GM23338 (cell line): ENCODE measurements at regions not wholly inside any gene's neighbourhood (a gene's known extent, or its start where the extent isn't known, plus 50 kb on each side); places are given as distances from the start of the nearest gene placed in this dataset.

Experiments used
- ATAC-seq: fragments of 200-7000 bp; cut with Tn5 transposase; 3 replicates; pipeline ENCODE4 v1.9.1; 2020
- DNase-seq: peaks from one replicate; pipeline ENCODE4 v3.0.0-alpha.2; 2015; ENCODE audit warnings: low spot score
- H2AFZ ChIP-seq: fragments of 200-600 bp; sonication (generic); 2 replicates; pipeline ENCODE4 v1.8.0; 2016; ENCODE audit warnings: antibody characterized with exemption, mild to moderate bottlenecking, moderate library complexity
- H3F3A ChIP-seq: fragments of 200-600 bp; sonication (generic); replicated peaks from 2 replicates; pipeline ENCODE4 v1.8.0; 2017; ENCODE audit warnings: antibody characterized with exemption, mixed run types, low read depth
- H3K27ac ChIP-seq: fragments of 200-600 bp; sonication (generic); 2 replicates; pipeline ENCODE4 v1.6.1; 2016; ENCODE audit warnings: low read depth
- H3K27me3 ChIP-seq: fragments of 200-600 bp; sonication (generic); 2 replicates; pipeline ENCODE4 v1.8.0; 2016; ENCODE audit warnings: mild to moderate bottlenecking, mixed run types, moderate library complexity; ENCODE audit not compliant: insufficient read depth
- H3K36me3 ChIP-seq: fragments of 200-600 bp; sonication (generic); 2 replicates; pipeline ENCODE4 v1.8.0; 2016; ENCODE audit warnings: mild to moderate bottlenecking; ENCODE audit not compliant: insufficient read depth
- H3K4me1 ChIP-seq: fragments of 200-600 bp; sonication (generic); 2 replicates; pipeline ENCODE4 v1.8.0; 2016; ENCODE audit warnings: mild to moderate bottlenecking, moderate library complexity; ENCODE audit not compliant: insufficient read depth
- H3K4me2 ChIP-seq: fragments of 200-600 bp; sonication (generic); 2 replicates; pipeline ENCODE4 v1.7.1; 2017; ENCODE audit warnings: mixed run types
- H3K4me3 ChIP-seq: fragments of 200-600 bp; sonication (generic); 2 replicates; pipeline ENCODE4 v1.6.1; 2016; ENCODE audit warnings: mixed run types
- H3K79me2 ChIP-seq: fragments of 200-600 bp; sonication (generic); replicated peaks from 2 replicates; pipeline ENCODE4 v1.8.0; 2017; ENCODE audit warnings: mild to moderate bottlenecking; ENCODE audit not compliant: insufficient read depth
- H3K9me2 ChIP-seq: fragments of 200-600 bp; sonication (generic); 2 replicates; pipeline ENCODE4 v1.8.0; 2017; ENCODE audit not compliant: insufficient read depth
- H4K20me1 ChIP-seq: fragments of 200-600 bp; sonication (generic); replicated peaks from 2 replicates; pipeline ENCODE4 v1.8.0; 2017; ENCODE audit warnings: mild to moderate bottlenecking; ENCODE audit not compliant: insufficient read depth
- H3K27ac Mint-ChIP-seq: 2 replicates; pipeline ENCODE4 v1.8.0; 2020; ENCODE audit warnings: inconsistent platforms, mild to moderate bottlenecking, moderate library complexity, mixed read lengths
- H3K27me3 Mint-ChIP-seq: 3 replicates; pipeline ENCODE4 v1.8.0; 2022; ENCODE audit warnings: low read depth, mild to moderate bottlenecking, moderate library complexity, mixed read lengths, inconsistent platforms; ENCODE audit not compliant: insufficient read depth, poor library complexity
- H3K36me3 Mint-ChIP-seq: 3 replicates; pipeline ENCODE4 v1.8.0; 2021; ENCODE audit warnings: low read depth, mild to moderate bottlenecking, inconsistent platforms, moderate library complexity, mixed read lengths
- H3K4me1 Mint-ChIP-seq: 3 replicates; pipeline ENCODE4 v1.8.0; 2020; ENCODE audit warnings: mild to moderate bottlenecking, inconsistent platforms, mixed read lengths
- H3K4me3 Mint-ChIP-seq: 3 replicates; pipeline ENCODE4 v1.8.0; 2021; ENCODE audit warnings: moderate library complexity, mild to moderate bottlenecking, inconsistent platforms, mixed read lengths
- H3K9me3 Mint-ChIP-seq: 3 replicates; pipeline ENCODE4 v1.8.0; 2020; ENCODE audit warnings: moderate library complexity, mild to moderate bottlenecking, inconsistent platforms, mixed read lengths
- CREB1 ChIP-seq: fragments of 250-450 bp; sonication (Bioruptor Pico); IDR thresholded peaks from 2 replicates; pipeline ENCODE4 v1.5.0; 2020; ENCODE audit warnings: low read depth, mild to moderate bottlenecking, moderate library complexity
- EZH2 ChIP-seq: fragments of 200-600 bp; sonication (generic); IDR thresholded peaks from one replicate; pipeline ENCODE4 v1.8.0; 2017; ENCODE audit warnings: antibody characterized with exemption, mild to moderate bottlenecking, low read depth; ENCODE audit not compliant: unreplicated experiment
- EZH2phosphoT487 ChIP-seq: fragments of 200-600 bp; sonication (generic); IDR thresholded peaks from one replicate; pipeline ENCODE4 v1.8.1; 2018; ENCODE audit warnings: antibody characterized with exemption; ENCODE audit not compliant: unreplicated experiment
- JUNB ChIP-seq: IDR thresholded peaks from one replicate; pipeline ENCODE4 v1.6.1; 2016; ENCODE audit warnings: antibody characterized with exemption; ENCODE audit not compliant: unreplicated experiment
- NANOG ChIP-seq: IDR thresholded peaks from 2 replicates; pipeline ENCODE4 v1.6.1; 2016; ENCODE audit warnings: antibody characterized with exemption, borderline replicate concordance
- STAT1 ChIP-seq: IDR thresholded peaks from one replicate; pipeline ENCODE4 v1.6.1; 2016; ENCODE audit warnings: antibody characterized with exemption; ENCODE audit not compliant: unreplicated experiment
- TF ChIP-seq, protein P1 (sequence below): IDR thresholded peaks from one replicate; pipeline ENCODE4 v1.6.1; 2018; ENCODE audit warnings: antibody characterized with exemption; ENCODE audit not compliant: unreplicated experiment
- TF ChIP-seq, protein P2 (sequence below): IDR thresholded peaks from 2 replicates; pipeline ENCODE4 v1.6.1; 2016; ENCODE audit warnings: antibody characterized with exemption
- TF ChIP-seq, protein P3 (sequence below), 2 experiments: fragments of 200-600 bp in 1 of 2; sonication (generic) in 1 of 2; conservative IDR thresholded peaks; 2 replicates each; pipeline versions ENCODE4 v1.5.1 to v1.6.1; 2016 to 2017; ENCODE audit warnings: antibody characterized with exemption in 2 of 2, low read depth in 2 of 2, mild to moderate bottlenecking in 2 of 2, moderate library complexity in 1 of 2
- TF ChIP-seq, protein P4 (sequence below): fragments of 250-450 bp; sonication (Bioruptor Pico); IDR thresholded peaks from 2 replicates; pipeline ENCODE4 v1.5.0; 2020; ENCODE audit warnings: mild to moderate bottlenecking, moderate library complexity

DNA sequence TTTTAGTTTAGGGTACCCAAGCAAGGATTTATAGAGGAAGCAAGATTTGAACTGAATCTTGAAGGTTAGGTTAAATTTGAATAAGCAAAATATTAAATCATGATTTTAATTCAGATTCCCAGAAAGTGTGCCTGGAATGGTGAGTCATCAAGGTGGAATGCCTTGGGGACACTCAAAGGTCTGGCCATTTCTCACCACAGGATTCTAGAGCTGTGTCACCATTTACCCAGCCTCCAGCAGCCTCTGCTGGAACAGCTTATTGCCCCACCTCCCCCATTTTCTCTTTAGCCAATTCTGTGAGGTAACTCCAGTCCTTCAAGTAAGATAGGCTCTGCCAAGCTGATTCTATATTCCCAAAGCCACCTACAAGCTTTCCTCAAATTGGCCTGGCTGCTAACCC, 181.4 kb downstream of the SIM1 start:
- H3K27me3 ChIP-seq = no peaks in the 10 kb centered on the region
- H3K27ac Mint-ChIP-seq = no peak overlapping the region
- no peaks in the 10 kb centered on the region for H3K36me3 Mint-ChIP-seq
- TF ChIP-seq JUNB (no peak), EZH2phosphoT487 (no peak), EZH2 (no peak), NANOG (no peak), CREB1 (CRISPR knock-in tag) (no peak), STAT1 (no peak)
- TF ChIP-seq, protein P1, sequence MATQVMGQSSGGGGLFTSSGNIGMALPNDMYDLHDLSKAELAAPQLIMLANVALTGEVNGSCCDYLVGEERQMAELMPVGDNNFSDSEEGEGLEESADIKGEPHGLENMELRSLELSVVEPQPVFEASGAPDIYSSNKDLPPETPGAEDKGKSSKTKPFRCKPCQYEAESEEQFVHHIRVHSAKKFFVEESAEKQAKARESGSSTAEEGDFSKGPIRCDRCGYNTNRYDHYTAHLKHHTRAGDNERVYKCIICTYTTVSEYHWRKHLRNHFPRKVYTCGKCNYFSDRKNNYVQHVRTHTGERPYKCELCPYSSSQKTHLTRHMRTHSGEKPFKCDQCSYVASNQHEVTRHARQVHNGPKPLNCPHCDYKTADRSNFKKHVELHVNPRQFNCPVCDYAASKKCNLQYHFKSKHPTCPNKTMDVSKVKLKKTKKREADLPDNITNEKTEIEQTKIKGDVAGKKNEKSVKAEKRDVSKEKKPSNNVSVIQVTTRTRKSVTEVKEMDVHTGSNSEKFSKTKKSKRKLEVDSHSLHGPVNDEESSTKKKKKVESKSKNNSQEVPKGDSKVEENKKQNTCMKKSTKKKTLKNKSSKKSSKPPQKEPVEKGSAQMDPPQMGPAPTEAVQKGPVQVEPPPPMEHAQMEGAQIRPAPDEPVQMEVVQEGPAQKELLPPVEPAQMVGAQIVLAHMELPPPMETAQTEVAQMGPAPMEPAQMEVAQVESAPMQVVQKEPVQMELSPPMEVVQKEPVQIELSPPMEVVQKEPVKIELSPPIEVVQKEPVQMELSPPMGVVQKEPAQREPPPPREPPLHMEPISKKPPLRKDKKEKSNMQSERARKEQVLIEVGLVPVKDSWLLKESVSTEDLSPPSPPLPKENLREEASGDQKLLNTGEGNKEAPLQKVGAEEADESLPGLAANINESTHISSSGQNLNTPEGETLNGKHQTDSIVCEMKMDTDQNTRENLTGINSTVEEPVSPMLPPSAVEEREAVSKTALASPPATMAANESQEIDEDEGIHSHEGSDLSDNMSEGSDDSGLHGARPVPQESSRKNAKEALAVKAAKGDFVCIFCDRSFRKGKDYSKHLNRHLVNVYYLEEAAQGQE = no peak
- TF ChIP-seq, protein P2, sequence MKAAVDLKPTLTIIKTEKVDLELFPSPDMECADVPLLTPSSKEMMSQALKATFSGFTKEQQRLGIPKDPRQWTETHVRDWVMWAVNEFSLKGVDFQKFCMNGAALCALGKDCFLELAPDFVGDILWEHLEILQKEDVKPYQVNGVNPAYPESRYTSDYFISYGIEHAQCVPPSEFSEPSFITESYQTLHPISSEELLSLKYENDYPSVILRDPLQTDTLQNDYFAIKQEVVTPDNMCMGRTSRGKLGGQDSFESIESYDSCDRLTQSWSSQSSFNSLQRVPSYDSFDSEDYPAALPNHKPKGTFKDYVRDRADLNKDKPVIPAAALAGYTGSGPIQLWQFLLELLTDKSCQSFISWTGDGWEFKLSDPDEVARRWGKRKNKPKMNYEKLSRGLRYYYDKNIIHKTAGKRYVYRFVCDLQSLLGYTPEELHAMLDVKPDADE = no peak
- TF ChIP-seq, protein P3, sequence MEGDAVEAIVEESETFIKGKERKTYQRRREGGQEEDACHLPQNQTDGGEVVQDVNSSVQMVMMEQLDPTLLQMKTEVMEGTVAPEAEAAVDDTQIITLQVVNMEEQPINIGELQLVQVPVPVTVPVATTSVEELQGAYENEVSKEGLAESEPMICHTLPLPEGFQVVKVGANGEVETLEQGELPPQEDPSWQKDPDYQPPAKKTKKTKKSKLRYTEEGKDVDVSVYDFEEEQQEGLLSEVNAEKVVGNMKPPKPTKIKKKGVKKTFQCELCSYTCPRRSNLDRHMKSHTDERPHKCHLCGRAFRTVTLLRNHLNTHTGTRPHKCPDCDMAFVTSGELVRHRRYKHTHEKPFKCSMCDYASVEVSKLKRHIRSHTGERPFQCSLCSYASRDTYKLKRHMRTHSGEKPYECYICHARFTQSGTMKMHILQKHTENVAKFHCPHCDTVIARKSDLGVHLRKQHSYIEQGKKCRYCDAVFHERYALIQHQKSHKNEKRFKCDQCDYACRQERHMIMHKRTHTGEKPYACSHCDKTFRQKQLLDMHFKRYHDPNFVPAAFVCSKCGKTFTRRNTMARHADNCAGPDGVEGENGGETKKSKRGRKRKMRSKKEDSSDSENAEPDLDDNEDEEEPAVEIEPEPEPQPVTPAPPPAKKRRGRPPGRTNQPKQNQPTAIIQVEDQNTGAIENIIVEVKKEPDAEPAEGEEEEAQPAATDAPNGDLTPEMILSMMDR (conservative IDR thresholded peaks at IDR 0.05; ENCODE audit: low read depth in 2 of 2) = no peak
- TF ChIP-seq, protein P4, sequence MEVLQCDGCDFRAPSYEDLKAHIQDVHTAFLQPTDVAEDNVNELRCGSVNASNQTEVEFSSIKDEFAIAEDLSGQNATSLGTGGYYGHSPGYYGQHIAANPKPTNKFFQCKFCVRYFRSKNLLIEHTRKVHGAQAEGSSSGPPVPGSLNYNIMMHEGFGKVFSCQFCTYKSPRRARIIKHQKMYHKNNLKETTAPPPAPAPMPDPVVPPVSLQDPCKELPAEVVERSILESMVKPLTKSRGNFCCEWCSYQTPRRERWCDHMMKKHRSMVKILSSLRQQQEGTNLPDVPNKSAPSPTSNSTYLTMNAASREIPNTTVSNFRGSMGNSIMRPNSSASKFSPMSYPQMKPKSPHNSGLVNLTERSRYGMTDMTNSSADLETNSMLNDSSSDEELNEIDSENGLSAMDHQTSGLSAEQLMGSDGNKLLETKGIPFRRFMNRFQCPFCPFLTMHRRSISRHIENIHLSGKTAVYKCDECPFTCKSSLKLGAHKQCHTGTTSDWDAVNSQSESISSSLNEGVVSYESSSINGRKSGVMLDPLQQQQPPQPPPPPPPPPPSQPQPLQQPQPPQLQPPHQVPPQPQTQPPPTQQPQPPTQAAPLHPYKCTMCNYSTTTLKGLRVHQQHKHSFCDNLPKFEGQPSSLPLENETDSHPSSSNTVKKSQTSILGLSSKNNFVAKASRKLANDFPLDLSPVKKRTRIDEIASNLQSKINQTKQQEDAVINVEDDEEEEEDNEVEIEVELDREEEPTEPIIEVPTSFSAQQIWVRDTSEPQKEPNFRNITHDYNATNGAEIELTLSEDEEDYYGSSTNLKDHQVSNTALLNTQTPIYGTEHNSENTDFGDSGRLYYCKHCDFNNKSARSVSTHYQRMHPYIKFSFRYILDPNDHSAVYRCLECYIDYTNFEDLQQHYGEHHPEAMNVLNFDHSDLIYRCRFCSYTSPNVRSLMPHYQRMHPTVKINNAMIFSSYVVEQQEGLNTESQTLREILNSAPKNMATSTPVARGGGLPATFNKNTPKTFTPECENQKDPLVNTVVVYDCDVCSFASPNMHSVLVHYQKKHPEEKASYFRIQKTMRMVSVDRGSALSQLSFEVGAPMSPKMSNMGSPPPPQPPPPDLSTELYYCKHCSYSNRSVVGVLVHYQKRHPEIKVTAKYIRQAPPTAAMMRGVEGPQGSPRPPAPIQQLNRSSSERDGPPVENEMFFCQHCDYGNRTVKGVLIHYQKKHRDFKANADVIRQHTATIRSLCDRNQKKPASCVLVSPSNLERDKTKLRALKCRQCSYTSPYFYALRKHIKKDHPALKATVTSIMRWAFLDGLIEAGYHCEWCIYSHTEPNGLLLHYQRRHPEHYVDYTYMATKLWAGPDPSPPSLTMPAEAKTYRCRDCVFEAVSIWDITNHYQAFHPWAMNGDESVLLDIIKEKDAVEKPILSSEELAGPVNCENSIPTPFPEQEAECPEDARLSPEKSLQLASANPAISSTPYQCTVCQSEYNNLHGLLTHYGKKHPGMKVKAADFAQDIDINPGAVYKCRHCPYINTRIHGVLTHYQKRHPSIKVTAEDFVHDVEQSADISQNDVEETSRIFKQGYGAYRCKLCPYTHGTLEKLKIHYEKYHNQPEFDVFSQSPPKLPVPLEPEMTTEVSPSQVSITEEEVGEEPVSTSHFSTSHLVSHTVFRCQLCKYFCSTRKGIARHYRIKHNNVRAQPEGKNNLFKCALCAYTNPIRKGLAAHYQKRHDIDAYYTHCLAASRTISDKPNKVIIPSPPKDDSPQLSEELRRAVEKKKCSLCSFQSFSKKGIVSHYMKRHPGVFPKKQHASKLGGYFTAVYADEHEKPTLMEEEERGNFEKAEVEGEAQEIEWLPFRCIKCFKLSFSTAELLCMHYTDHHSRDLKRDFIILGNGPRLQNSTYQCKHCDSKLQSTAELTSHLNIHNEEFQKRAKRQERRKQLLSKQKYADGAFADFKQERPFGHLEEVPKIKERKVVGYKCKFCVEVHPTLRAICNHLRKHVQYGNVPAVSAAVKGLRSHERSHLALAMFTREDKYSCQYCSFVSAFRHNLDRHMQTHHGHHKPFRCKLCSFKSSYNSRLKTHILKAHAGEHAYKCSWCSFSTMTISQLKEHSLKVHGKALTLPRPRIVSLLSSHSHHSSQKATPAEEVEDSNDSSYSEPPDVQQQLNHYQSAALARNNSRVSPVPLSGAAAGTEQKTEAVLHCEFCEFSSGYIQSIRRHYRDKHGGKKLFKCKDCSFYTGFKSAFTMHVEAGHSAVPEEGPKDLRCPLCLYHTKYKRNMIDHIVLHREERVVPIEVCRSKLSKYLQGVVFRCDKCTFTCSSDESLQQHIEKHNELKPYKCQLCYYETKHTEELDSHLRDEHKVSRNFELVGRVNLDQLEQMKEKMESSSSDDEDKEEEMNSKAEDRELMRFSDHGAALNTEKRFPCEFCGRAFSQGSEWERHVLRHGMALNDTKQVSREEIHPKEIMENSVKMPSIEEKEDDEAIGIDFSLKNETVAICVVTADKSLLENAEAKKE (CRISPR knock-in tag) = no peak
- no peak overlapping the region for H3K4me3 ChIP-seq
- H3K36me3 ChIP-seq = no peaks in the 10 kb centered on the region
- no peaks in the 10 kb centered on the region for H3K79me2 ChIP-seq
- H3K27ac ChIP-seq = no peak overlapping the region
- H3K4me1 Mint-ChIP-seq = peaks cover 9% of the 10 kb centered on the region
- H3F3A ChIP-seq = no peaks in the 10 kb centered on the region
- H3K9me3 Mint-ChIP-seq = no peaks in the 10 kb centered on the region
- H3K4me2 ChIP-seq = no peak overlapping the region
- no peak overlapping the region for H2AFZ ChIP-seq
- DNase-seq = peak; percentile 47
- peaks cover 13% of the 10 kb centered on the region for H3K4me1 ChIP-seq
- H4K20me1 ChIP-seq = no peaks in the 10 kb centered on the region
- no peak for ATAC-seq
- no peak overlapping the region for H3K4me3 Mint-ChIP-seq
- H3K9me2 ChIP-seq = no peaks in the 10 kb centered on the region
- no peaks in the 10 kb centered on the region for H3K27me3 Mint-ChIP-seq
